SU-DHL-6 (cell line): ENCODE measurements at regions not wholly inside any gene's neighbourhood (a gene's known extent, or its start where the extent isn't known, plus 50 kb on each side); places are given as distances from the start of the nearest gene placed in this dataset.

ENCODE experiments used
- H2AFZ ChIP-seq: fragments of 200-600 bp; sonication (generic); 2 replicates; pipeline ENCODE4 v1.6.1; 2014; ENCODE audit warnings: low read depth, mild to moderate bottlenecking, moderate library complexity, mixed read lengths, antibody characterized with exemption, low read length; ENCODE audit not compliant: severe bottlenecking
- H3F3A ChIP-seq: fragments of 200-600 bp; shearing (Covaris generic); 2 replicates; pipeline ENCODE4 v1.6.0; 2016; ENCODE audit warnings: antibody characterized with exemption, mild to moderate bottlenecking; ENCODE audit not compliant: insufficient read depth
- H3K27ac ChIP-seq: fragments of 200-600 bp; sonication (generic); 2 replicates; pipeline ENCODE4 v1.5.1; 2016; ENCODE audit warnings: low read depth, mild to moderate bottlenecking, low read length, moderate library complexity, mixed read lengths
- H3K27me3 ChIP-seq: fragments of 200-600 bp; sonication (generic), shearing (Covaris generic); 2 replicates; pipeline ENCODE4 v1.6.0; 2014; ENCODE audit warnings: mild to moderate bottlenecking, low read length
- H3K36me3 ChIP-seq: fragments of 200-600 bp; sonication (generic); 2 replicates; pipeline ENCODE4 v1.6.1; 2014; ENCODE audit warnings: mild to moderate bottlenecking, low read length, mixed read lengths
- H3K4me2 ChIP-seq: fragments of 300-600, 200-600 bp; shearing (Covaris generic), sonication (generic); 2 replicates; pipeline ENCODE4 v1.6.0; 2014; ENCODE audit warnings: low read length, low read depth, mild to moderate bottlenecking; ENCODE audit not compliant: poor library complexity, severe bottlenecking
- H3K4me3 ChIP-seq: fragments of 200-600 bp; sonication (generic); 2 replicates; pipeline ENCODE4 v1.5.1; 2014; ENCODE audit warnings: antibody characterized with exemption, low read length, mild to moderate bottlenecking, mixed read lengths; ENCODE audit not compliant: insufficient read depth, poor library complexity, severe bottlenecking
- H3K79me2 ChIP-seq: fragments of 200-600 bp; sonication (generic); 2 replicates; pipeline ENCODE4 v1.6.1; 2014; ENCODE audit warnings: mild to moderate bottlenecking, low read length, moderate library complexity; ENCODE audit not compliant: insufficient read depth
- H3K9ac ChIP-seq: fragments of 200-600 bp; sonication (generic); 2 replicates; pipeline ENCODE4 v1.7.0; 2014; ENCODE audit warnings: mild to moderate bottlenecking, low read length
- H3K9me2 ChIP-seq: fragments of 200-600 bp; sonication (generic); replicated peaks from 2 replicates; pipeline ENCODE4 v1.6.1; 2014; ENCODE audit warnings: low read length; ENCODE audit not compliant: insufficient read depth
- H3K9me3 ChIP-seq: fragments of 200-600 bp; sonication (generic); 2 replicates; pipeline ENCODE4 v1.6.1; 2014; ENCODE audit warnings: low read length, mixed read lengths; ENCODE audit not compliant: insufficient read depth
- H4K20me1 ChIP-seq: fragments of 200-600 bp; sonication (generic); 2 replicates; pipeline ENCODE4 v1.6.1; 2014; ENCODE audit warnings: low read depth, mild to moderate bottlenecking, antibody characterized with exemption, low read length, moderate library complexity, mixed read lengths
- EZH2phosphoT487 ChIP-seq: fragments of 200-600 bp; sonication (generic), shearing (Covaris generic); conservative IDR thresholded peaks from 2 replicates; pipeline ENCODE4 v1.6.1; 2018; ENCODE audit warnings: mild to moderate bottlenecking, antibody characterized with exemption, low read length, moderate library complexity, mixed read lengths
- TF ChIP-seq, protein P1 (sequence below): fragments of 200-600 bp; sonication (generic); IDR thresholded peaks from one replicate; pipeline ENCODE4 v1.5.1; 2017; ENCODE audit warnings: antibody characterized with exemption, mild to moderate bottlenecking, low read length, moderate library complexity; ENCODE audit not compliant: insufficient read depth, poor library complexity, severe bottlenecking

DNA sequence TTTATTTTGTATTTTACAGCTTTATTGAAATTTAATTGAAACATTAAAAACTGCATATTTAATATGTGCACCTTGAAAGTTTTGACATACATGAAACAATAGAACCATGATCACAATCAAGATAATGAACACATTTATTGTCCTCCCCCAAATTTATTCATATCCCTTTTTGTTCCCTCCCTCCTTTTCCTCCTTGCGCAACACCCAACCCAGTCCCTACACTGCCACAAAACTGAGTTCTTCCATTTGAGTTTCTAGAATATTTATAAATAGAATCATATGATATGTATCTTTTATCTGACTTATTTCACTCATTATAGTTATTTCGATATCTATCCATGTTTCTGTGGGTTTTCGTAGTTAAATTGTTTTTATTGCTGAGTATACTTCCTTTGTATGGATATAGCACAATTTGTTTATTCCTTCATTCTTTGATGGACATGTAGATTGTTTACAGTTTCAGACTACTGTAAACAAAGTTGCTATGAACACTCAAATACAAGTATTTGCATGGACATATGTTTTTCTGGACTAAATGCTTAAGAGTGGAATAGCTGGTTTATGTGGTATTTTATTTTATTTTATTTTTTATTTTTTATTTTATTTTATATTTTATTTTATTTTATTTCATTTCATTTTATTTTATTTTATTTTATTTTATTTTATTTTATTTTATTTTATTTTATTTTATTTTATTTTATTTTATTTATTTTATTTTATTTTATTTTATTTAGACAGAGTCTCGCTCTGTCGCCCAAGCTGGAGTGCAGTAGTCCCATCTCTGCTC, 359.1 kb downstream of the SLC6A15 start:
- Histone ChIP-seq H3K4me3 (no peak overlapping the region), H4K20me1 (no peaks in the 10 kb centered on the region), H3K9me2 (no peaks in the 10 kb centered on the region)

DNA sequence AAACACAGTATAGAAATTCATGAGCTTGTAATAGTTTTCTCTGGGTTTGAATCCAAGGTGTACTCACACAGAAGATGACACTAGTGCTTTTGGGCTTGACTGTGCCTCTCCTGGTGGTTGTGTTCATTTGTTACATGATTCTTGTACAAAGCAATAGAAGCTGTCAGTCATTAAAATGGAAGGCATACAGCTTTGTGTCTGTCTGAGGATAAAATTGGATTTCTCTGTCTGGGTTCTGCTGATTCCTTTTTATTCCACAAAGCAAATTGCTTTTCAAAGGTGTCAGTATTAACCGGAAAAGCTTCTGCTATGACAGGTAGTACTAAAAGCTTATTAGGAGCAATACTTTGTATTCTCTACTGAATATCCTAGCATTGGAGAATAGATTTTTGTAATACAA, 361.2 kb downstream of the SLC6A15 start:
- Histone ChIP-seq H3F3A (no peaks in the 10 kb centered on the region; the same call in 1 of the 2 replicates), H3K27ac (no peak overlapping the region), H4K20me1 (no peaks in the 10 kb centered on the region), H3K9me2 (no peaks in the 10 kb centered on the region), H3K9me3 (no peaks in the 10 kb centered on the region), H3K9ac (no peak overlapping the region), H3K4me3 (no peak overlapping the region), H3K27me3 (no peaks in the 10 kb centered on the region), H3K4me2 (no peak overlapping the region), H2AFZ (peak overlapping the region; percentile 96), H3K79me2 (no peaks in the 10 kb centered on the region), H3K36me3 (no peaks in the 10 kb centered on the region)
- no peak for TF ChIP-seq EZH2phosphoT487
- TF ChIP-seq, protein P1, sequence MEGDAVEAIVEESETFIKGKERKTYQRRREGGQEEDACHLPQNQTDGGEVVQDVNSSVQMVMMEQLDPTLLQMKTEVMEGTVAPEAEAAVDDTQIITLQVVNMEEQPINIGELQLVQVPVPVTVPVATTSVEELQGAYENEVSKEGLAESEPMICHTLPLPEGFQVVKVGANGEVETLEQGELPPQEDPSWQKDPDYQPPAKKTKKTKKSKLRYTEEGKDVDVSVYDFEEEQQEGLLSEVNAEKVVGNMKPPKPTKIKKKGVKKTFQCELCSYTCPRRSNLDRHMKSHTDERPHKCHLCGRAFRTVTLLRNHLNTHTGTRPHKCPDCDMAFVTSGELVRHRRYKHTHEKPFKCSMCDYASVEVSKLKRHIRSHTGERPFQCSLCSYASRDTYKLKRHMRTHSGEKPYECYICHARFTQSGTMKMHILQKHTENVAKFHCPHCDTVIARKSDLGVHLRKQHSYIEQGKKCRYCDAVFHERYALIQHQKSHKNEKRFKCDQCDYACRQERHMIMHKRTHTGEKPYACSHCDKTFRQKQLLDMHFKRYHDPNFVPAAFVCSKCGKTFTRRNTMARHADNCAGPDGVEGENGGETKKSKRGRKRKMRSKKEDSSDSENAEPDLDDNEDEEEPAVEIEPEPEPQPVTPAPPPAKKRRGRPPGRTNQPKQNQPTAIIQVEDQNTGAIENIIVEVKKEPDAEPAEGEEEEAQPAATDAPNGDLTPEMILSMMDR: no peak

More for the DNA sequence above, 359.1 kb downstream of the SLC6A15 start:
- TF ChIP-seq, protein P1: no peak
- TF ChIP-seq EZH2phosphoT487: no peak
- peak overlapping the region; percentile 42 for H2AFZ ChIP-seq
- H3K27ac ChIP-seq: no peak overlapping the region
- no peak overlapping the region for H3K4me2 ChIP-seq
- no peaks in the 10 kb centered on the region for H3K27me3 ChIP-seq
- no peaks in the 10 kb centered on the region for H3K36me3 ChIP-seq
- H3K79me2 ChIP-seq: no peaks in the 10 kb centered on the region
- no peaks in the 10 kb centered on the region; the same call in 1 of the 2 replicates for H3F3A ChIP-seq
- H3K9ac ChIP-seq: no peak overlapping the region
- no peaks in the 10 kb centered on the region for H3K9me3 ChIP-seq

DNA sequence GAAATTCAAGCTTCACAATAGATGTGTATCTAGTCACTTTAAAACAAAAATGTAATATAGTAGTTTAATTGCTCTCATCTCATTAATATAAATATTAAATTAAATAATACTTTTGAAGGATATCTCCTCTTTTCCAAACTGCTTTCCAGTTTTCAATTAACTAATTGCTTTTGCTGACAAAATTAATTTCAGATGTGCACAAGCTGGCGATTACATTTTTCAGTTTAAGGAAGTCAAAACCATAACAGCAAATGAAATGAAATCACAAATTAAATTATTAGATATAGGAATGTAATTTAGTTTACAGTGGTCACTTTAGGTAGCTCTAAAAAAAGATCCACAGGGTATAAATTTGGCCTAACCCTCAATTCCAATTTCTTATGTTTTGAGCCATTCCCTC, 362.1 kb downstream of the SLC6A15 start:
- no peak for TF ChIP-seq EZH2phosphoT487
- TF ChIP-seq, protein P1: no peak
- no peaks in the 10 kb centered on the region for H3K79me2 ChIP-seq
- no peak overlapping the region for H3K4me2 ChIP-seq
- H3K27me3 ChIP-seq: no peaks in the 10 kb centered on the region
- H3K27ac ChIP-seq: no peak overlapping the region
- H2AFZ ChIP-seq: peak overlapping the region; percentile 96
- H3K4me3 ChIP-seq: no peak overlapping the region
- no peaks in the 10 kb centered on the region for H4K20me1 ChIP-seq
- no peaks in the 10 kb centered on the region for H3K36me3 ChIP-seq
- H3K9me3 ChIP-seq: no peaks in the 10 kb centered on the region
- H3F3A ChIP-seq: no peaks in the 10 kb centered on the region; the same call in 1 of the 2 replicates
- H3K9me2 ChIP-seq: no peaks in the 10 kb centered on the region
- H3K9ac ChIP-seq: no peak overlapping the region
